GM12872 (cell line): ENCODE measurements at regions not wholly inside any gene's neighbourhood (a gene's known extent, or its start where the extent isn't known, plus 50 kb on each side); places are given as distances from the start of the nearest gene placed in this dataset.

Source experiments
- TF ChIP-seq, protein P1 (sequence below): IDR thresholded peaks from 3 replicates; pipeline ENCODE4 v1.5.1; 2011; ENCODE audit warnings: low read depth, mild to moderate bottlenecking, low read length, moderate library complexity; ENCODE audit not compliant: insufficient read depth

DNA sequence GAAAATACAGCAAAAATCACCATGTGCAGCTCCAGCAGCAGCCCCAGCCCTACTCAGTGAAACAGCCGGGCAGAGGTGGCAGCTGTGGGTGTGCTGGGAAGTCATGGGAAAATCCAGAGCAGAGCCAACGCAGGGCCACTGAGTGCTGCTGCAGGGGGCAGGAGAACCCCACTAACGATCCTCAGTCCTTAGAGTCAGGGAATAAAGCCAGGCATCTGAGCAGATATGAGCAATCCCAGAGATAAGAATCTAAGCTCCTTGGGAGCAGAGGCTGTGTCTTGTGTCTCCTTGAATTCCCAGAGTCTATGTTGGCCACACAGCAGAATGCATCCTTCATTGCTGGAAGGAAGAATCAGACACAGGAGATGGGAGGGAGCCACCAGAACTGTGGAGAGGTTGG, 493.1 kb upstream of the MAP3K7 start:
- TF ChIP-seq, protein P1, sequence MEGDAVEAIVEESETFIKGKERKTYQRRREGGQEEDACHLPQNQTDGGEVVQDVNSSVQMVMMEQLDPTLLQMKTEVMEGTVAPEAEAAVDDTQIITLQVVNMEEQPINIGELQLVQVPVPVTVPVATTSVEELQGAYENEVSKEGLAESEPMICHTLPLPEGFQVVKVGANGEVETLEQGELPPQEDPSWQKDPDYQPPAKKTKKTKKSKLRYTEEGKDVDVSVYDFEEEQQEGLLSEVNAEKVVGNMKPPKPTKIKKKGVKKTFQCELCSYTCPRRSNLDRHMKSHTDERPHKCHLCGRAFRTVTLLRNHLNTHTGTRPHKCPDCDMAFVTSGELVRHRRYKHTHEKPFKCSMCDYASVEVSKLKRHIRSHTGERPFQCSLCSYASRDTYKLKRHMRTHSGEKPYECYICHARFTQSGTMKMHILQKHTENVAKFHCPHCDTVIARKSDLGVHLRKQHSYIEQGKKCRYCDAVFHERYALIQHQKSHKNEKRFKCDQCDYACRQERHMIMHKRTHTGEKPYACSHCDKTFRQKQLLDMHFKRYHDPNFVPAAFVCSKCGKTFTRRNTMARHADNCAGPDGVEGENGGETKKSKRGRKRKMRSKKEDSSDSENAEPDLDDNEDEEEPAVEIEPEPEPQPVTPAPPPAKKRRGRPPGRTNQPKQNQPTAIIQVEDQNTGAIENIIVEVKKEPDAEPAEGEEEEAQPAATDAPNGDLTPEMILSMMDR = no peak

DNA sequence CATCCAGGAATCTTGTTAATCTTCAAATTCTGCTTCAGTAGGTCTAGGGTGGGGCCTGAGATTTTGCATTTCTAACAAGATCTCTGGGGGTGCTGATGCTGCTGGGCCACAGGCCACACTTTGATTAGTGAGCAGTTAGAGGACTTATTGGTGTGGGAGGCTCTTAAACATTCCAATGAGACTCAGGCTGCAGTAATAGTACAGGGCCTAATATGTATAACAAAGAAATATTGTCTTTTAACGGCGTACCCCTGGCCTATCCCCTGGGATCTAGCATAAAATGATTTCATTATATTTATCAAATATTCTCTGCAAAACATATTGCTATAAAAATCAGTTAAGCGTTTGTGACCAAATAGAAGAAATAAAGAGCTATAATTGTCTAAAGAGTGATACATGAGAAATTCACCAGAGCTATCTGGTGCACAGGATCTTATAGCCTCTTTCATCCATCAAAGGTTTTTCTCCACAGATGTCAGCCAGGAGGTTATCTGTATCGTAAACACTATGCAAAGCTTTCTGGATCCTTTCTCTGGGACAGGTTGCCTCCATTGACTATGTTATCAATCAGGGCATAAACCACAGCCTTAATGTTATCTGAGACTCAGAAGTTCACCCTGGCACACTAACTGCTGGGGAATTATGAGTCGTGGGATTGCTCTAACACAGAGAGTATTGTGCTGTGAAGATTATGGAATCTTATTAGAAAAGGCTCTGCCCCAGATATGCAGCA, 488.5 kb upstream of the MAP3K7 start:
- TF ChIP-seq, protein P1 = no peak

DNA sequence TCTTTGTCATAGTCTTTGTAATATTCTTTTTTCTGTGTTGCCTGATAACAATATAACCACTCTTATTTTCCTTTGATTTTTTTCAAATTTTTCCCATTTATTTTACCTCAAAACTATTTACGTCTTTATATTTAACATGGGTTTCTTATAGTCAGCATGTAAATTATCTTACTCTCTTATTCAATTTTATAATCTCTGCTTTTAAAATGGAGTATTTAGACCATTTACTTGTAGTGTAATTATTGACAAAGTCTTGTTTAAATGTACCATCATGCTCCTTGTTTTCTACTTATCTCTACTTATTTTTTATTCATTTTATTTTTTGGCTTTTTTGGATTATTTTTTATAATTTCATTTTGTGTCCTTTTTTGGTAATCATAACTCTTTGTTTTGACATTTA, 476.5 kb upstream of the MAP3K7 start:
- TF ChIP-seq, protein P1 = no peak

DNA sequence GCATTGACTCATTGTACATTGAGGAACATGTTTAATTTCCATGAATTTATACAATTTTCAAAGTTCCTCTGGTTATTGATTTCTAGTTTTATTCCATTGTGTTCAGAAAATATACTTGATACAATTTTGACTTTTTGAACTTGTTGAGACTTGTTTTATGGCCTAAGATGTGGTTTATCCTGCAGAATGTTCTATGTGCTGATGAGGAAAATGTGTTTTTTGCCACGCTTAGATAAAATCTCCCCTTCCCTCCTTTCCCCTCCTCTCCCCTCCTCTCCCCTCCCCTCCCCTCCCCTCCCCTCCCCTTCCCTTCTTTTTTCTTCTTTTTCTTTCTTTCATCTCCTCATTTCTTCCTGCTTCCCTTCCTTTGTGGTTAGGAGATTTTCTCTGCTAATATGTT, 470.8 kb upstream of the MAP3K7 start:
- TF ChIP-seq, protein P1 = no peak

DNA sequence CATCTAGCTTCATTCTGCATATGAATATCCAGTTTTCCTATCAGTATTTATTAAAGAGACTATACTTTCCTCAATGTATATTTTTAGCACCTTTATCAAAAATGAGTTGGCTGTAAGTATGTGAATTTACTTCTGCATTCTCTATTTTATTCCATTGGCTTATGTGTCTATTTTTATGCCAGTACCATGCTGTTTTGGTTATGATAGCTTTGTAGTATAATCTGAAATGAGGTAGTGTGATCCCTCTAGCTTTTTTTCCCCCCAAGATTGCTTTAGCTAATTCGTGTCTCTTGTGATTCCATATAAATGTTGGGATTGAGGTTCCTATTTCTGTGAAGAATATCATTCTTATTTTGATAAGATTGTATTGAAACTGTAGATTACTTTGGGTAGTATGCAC, 469.1 kb upstream of the MAP3K7 start:
- TF ChIP-seq, protein P1 = no peak

DNA sequence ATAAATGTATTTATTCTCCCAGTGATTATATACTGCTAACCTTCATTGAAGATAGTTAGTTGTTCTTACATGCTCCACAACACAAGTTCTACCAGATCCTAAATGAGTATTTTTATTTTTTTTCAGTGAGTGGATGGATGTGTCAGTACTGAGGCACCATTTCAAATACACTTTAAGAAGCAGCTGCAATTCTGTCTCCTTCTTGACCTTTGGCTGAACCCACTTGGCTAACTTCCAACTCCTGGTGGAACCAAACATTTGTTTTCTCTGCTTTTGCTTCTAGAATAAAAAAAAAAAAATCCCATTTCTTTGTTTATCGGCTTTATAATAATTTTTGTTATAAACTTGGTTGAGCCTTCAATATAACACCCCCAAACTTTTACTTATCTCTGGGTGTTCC, 458.3 kb upstream of the MAP3K7 start:
- TF ChIP-seq, protein P1 = no peak

DNA sequence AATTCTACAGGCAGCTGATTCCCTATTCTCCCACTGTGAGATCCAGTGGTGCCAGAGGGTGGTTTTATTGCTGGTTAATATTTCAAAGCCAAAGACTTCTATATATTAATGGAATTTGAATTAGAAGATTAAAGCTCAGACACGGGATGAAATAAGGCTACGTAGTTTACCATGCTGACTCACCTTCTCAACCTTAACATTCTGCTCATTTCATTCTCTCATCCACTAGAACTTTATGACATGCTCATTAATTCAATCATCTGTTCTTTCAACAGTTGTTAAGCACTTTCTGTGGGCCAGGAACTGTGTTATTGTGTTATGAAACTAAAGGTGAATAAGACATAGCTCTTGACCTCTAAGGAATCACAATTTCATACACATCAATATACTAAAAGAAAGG, 456.9 kb upstream of the MAP3K7 start:
- TF ChIP-seq, protein P1 = no peak

DNA sequence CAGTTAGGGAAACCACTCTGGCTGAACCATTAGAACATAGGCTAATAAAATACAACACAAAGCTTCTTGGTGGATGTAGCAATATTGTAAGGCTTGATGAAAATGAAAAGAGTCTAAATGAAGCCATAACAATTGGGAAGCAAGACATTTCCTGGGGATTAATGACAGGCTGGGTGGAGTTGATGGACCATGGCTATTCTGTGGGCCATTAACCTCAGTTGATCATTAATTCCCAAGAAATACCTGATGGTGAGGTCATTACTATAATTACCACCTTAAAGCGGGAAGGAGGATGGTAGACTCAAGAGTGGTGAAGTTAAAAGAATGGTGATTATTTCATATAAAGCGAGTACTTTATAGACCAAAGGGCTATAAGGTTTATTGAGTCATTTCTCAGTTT, 455.8 kb upstream of the MAP3K7 start:
- TF ChIP-seq, protein P1 = no peak
